ENCODE measurements at regions not wholly inside any gene's neighbourhood (a gene's known extent, or its start where the extent isn't known, plus 50 kb on each side); places are given as distances from the start of the nearest gene placed in this dataset.
"Not testable (repeated sequence)": the region's sequence is repeated elsewhere in the genome, so short reads cannot be mapped to it uniquely, and the experiment has no call there.

- DNase-seq = not testable (repeated sequence)
These were observed 852.4 kb upstream of the DEFB115 start for GRCh38 chr20:30405061-30405460.

GRCh38 chr20:30405585-30405984, 851.9 kb upstream of the DEFB115 start:
- not testable (repeated sequence) for DNase-seq

- not testable (repeated sequence) for DNase-seq
These were observed 851.1 kb upstream of the DEFB115 start for GRCh38 chr20:30406370-30406769.

GRCh38 chr20:30412972-30413371, 844.5 kb upstream of the DEFB115 start:
- DNase-seq = no peak

GRCh38 chr20:30417387-30417786, 840.1 kb upstream of the DEFB115 start:
- not testable (repeated sequence) for DNase-seq

- DNase-seq = not testable (repeated sequence)
These were observed 839.1 kb upstream of the DEFB115 start for GRCh38 chr20:30418378-30418777.

GRCh38 chr20:30419466-30419865, 838.0 kb upstream of the DEFB115 start:
- DNase-seq = no peak

GRCh38 chr20:30419871-30420420, 837.5 kb upstream of the DEFB115 start:
- not testable (repeated sequence) for DNase-seq

All from NCI-H524 (cell line).